ENCODE measurements at regions not wholly inside any gene's neighbourhood (a gene's known extent, or its start where the extent isn't known, plus 50 kb on each side); places are given as distances from the start of the nearest gene placed in this dataset.
"Not testable (repeated sequence)": the region's sequence is repeated elsewhere in the genome, so short reads cannot be mapped to it uniquely, and the experiment has no call there.

DNA sequence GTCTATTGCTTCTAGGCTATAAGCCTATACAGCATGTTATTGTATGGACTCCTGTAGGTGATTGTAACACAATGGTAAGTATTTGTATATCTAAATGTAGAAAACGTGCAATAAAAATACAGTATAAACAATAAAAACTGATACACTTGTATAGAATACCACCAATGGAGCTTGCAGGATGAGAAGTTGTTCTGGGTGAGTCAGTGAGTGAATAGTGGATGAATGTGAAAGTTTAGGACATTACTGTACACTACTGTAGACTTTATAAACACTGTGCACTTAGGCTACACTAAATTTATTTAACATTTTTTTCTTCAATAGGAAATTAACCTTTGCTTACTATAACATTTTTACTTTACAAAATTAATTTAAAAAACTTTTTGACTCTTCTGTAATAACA is 679.2 kb upstream of the ZNF804A start:
- DNase-seq (ENCODE audit: low read depth): no peak

DNA sequence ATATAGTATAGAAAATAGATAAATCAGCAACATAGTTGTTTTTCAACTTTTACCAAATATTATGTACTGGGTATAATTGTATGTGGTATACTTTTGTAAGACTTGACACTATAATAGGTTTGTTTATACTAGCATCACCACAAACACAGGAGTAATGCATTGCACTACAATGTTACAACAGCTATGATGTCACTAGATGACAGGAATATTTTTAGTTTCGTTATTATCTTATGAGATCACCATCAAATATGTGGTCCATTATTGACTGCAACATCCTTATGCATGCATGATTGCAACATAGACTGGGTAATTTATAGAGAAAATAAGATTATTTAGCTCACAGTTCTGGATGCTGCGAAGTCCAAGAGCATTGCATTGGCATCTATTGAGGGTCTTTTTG is 678.4 kb upstream of the ZNF804A start:
- no peak for DNase-seq (ENCODE audit: low read depth)

DNA sequence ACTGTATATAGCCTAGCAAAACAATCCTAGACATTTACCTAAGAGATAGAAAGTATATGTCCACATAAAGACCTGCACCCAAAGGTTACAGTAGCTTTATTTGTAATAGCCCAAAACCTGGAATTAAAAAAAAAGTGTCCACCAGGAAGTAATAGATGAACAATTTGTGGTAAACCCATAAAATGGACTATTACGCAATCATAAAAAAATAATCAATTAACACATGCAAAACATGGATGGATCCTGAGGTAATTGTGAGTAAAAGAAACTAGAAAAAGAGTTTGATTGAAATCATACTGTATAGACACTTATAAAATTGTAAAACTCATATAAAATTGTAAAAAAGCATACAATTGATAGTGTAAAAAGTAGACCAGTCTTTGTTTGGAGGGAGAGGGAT is 673.0 kb upstream of the ZNF804A start:
- DNase-seq (ENCODE audit: low read depth): no peak

DNA sequence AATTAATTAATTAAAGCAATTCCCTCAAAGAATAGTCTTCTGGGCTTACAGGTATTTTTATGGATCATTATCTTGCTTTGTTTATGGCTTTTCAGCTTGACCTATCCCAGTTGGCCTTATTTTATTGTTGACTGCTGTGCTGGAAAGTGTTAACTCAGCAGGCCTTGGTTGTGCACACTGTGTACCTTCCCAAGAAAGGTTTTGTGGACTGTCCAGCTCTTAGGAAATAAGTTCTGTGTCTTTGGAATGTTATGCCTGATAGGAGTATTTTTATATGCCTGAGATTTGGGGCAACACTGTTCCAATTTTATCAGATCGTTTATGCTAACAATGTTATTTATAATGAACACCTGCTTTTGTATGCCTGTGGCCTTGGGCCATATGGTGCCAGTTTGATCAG is 671.9 kb upstream of the ZNF804A start:
- DNase-seq (ENCODE audit: low read depth): no peak

DNA sequence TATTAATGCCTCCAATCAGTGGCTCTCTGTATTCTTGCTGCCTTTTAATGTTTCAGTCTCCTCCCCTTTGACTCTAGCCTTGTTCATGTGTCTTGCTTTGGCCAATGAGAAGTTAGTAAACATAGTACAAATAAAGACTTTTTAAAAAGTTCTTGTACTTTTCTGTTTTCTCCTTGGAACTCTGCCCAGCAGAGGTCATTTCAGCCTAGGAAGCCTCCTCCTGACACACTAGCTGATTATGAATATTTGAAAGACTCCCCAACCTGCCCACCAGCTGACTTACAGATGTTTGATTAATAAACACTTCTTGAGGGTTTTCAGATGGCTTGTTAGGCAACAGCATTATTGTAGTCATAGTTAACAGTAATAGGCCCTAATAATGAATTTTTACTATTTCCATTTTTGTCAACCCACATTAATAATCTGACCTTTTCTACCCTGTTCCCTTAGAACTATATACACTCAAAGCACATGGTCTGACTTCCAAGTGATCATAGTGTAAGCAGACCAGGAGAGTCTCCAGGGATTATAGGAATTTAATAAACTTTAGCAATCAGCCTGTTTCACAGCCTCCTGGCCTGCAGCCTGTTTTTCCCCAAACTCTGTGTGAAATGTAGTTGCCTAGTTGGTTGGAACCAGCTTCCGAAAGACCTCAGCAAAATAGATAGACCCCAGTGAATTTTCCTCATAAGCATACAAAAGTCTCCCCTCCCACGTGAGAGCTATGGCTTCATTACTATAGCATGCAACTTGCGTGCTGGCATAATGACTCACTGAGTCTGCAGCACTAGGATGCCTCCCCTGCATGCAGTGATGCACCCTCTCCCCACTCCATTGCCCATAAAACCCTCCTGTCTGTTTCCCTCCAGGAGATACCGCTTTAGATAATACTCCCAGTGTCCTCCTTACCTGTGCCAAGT is 670.7 kb upstream of the ZNF804A start:
- no peak for DNase-seq (ENCODE audit: low read depth)

DNA sequence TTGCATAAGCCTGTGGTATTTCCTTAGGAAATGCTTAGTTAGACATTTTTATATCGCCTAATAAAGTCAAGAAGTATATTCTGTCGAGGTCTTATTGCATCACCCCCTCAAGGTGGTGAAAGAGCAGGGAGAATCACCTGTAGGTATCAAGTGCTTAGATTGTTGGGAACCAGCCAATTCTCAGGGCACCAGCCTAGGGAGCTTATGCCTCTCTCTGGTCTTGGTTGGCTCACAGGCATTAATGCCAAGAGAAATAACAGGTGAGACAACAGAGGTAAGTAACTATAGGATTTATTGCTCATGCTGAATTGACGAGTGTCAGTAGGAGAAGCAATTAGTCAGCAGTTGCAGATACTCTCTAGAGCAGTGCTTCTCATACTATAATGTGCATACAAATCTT is 663.3 kb upstream of the ZNF804A start:
- no peak for DNase-seq (ENCODE audit: low read depth)

DNA sequence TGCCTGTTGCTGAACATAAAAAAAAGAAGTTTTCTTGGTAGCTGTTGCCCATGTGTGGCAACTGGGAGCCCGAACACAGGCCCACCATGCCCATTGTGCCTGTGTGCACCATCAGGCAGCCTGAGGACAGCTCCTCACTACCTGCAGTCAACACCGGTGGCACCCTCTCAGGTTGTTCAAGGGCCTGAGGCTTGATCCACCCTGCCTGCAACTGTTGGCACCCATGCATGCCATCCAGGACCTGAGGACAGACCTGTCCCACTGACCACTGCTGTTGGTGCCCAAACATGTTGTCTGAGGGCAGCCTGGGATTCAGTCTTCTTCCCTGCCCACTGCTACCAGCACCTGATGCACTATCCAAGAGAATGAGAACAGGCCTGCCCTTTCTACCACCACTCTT is 661.1 kb upstream of the ZNF804A start:
- no peak for DNase-seq (ENCODE audit: low read depth)

DNA sequence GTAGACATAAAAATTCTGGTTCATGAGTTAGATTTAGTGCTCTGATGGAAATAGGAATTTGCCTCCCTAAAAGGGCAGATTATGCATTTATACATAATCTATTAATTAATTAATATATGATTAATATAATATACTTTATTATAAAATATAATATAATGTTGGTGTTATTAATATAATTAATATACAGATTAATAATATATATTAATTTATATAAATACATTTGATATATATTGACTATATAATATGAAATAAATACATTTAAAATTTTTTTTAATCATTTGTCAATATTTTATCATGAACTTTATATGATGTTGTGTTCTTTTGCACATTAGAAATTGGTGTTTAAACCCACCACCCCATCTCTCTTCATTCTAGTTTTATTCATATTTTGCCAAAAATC is 652.1 kb upstream of the ZNF804A start:
- DNase-seq (ENCODE audit: low read depth): no peak

DNA sequence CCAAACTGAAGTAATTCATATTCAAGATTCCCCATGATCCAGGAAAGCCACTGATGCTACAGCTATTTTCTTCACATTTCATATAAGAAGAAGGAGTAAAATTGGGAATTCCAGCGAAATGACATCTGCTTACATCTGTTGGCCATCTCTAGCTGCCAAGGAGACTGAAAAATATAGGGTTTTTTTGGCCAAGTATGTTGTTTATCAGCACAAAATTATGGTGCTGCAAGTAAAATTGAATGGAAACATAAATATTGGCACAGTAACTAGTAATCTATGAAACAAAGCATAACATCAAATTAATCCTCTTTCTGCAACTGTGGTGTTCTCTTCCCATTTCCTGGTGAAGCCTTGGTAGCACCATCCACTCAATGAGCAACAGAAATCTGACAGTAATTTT is 649.5 kb upstream of the ZNF804A start:
- DNase-seq (ENCODE audit: low read depth): no peak

DNA sequence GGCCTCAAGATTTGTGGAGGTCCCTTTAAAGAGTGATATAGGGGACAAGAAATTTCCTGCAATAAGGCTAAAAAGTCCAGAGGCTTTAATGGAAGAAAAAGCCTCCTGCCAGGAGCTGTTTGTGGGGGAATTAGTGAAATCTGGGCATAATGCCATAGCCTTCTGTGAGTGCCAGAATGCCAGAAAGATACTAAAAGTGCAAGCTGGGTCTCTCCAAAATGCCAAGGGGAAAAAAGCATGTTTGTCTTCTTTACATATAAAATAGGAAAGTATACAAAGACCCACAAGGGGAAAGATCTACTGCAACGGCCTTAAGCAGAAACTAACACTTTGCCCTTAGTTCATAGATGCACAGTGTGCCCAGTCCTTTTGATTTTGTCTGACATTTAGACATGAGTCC is 647.7 kb upstream of the ZNF804A start:
- DNase-seq (ENCODE audit: low read depth): no peak

DNA sequence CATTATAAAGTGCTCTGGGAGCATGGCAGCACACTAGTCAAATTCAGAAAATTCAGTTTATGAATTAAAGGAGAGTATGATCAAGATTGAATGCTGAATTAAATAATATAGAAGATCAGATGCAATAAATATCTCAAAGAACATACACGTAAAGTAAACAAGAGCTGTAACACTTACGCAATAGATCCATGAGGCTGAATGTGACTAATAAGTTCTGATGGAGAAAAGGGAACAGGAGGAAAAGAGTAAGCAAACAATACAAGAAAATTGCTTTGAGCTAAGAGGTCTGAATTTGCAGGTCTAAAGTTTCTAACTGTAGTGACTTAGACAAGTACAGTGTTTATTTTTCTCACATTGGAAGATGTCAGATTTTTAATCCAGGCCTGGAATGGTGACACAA is 646.7 kb upstream of the ZNF804A start:
- DNase-seq (ENCODE audit: low read depth): no peak

DNA sequence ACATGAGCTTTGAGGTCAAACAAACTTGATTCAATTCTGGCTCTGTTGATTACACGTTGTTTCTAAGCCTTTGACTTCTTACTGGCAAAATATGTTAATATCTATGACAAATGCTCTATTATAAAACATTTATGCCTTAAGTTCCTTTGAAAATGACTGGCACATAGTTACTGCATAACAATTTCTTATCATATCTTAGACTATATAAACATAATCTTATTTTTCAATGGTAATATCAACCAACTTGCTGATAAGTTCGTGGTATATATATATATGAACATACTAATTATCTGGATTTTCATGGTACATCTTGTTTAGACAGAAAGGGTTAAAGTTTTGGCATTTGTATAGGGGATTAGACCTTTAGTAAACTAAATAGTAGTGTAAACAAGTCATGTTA is 645.6 kb upstream of the ZNF804A start:
- DNase-seq (ENCODE audit: low read depth): no peak

DNA sequence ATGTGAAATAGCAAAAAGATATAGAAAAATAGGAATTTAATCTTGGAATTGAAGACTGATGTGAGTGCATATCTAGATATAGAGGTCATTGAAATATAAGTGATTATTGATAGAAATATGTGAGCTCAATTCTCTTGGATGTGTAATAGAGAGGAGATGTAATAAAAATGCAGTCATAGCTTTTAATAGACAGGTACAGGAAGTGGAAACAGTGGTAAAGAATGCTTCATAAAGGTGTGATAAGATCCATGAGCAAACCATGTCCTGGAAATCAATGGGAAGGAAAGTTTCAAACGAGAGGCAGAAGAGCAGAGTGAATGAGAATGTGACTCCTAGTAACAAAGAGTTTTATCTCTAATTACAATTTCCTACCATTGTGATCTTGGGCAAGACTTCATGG is 634.7 kb upstream of the ZNF804A start:
- no peak for DNase-seq (ENCODE audit: low read depth)

DNA sequence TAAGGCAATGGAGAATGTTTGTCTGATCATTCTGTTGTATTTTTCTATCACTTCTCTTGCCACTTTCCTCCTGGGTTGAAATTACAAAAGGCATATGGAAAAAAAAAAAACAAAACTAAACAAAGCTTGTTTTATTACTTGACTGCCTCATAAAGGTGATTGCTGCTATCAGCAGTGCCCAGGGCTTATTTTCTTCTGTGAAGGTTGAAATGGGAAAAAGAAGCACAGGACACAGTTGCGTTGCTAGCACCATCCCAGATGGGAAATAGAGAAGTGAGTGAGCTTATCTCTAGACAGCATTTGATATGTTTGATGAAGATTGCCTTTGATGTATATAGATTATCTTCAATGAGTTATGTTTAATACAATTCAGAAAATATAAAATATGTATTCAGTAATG is 633.8 kb upstream of the ZNF804A start:
- no peak for DNase-seq (ENCODE audit: low read depth)

DNA sequence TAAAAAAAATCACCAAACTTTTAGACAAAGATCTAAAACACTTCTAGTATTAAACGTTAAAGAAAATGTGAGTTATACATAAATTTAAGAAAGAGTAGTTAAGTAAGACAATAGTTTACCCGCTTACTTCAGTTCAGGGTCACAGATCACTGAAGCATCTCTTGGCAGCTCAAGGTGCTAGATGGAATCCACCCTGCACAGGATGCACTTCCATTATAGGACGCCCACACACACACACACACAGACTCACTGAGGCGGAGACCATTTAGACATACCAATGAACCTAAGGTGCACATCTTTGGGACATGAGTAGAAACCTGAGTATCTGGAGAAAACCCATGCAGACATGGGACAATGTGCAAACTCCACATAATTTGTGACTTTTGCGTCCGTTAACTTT is 630.6 kb upstream of the ZNF804A start:
- DNase-seq (ENCODE audit: low read depth): no peak

DNA sequence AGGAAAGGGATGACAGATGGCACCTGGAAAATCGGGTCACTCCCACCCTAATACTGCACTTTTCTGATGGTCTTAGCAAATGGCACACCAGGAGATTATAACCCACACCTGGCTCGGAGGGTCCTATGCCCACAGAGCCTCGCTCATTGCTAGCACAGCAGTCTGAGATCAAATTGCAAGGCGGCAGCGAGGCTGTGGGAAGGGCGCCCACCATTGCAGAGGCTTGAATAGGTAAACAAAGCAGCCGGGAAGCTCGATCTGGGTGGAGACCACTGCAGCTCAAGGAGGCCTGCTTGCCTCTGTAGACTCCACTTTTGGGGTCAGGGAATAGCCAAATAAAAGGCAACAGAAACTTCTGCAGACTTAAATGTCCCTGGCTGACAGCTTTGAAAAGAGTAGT is 622.7 kb upstream of the ZNF804A start:
- not testable (repeated sequence) for DNase-seq (ENCODE audit: low read depth)

DNA sequence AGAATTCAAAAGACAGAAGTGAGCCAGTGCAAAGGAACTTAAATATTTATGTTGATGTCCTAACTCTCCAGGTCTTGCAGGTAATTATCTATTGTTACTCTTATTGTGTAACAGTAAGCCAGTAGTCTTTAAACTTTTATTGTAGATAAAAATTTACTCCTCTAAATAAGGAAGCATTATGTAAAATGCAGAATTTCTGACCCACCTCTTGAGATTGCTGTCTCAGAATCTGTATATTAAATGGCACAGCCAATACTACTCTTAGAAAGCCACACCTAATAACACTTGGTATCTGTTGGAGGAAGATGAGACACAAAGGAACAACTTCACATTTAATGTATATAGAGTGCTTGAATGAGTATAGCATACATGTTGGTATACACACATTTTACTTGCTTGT is 613.5 kb upstream of the ZNF804A start:
- DNase-seq (ENCODE audit: low read depth): no peak

DNA sequence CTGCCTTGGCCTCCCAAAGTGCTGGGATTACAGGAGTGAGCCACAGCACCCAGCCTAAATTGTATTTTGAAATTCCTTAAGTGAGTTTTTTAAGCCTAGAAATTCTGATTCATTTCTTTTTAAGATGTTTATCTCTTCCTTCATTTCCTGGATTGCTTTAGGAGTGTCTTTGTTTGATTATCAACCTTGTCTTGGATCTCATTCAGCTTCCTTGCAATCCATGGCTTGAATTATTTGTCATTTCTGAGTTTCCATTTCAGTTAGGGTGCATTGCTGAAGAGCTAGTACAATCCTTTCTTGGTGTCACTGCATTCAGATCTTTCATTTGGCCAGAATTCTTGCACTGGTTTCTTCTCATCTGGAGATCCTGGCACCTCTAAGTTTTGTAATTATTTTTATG is 606.4 kb upstream of the ZNF804A start:
- no peak for DNase-seq (ENCODE audit: low read depth)

DNA sequence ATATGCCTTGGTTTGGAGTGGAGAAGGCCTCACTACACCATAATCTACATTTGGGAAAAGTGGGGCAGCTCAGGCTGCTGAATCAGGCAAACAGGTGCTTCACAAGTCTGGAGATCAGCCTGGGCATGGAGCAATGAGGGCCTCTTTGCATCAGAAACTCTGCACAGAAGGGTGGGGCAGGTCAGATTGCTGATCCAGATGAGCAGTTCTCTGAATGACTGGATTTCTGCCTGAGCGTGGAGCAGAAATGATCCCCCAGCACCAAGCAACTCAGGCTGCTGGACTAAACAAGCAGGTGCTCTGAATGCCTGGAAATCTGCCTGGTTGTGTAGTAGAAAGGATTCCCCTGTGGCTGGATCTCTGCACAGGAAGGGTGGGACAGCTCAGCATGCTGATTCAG is 605.3 kb upstream of the ZNF804A start:
- no peak for DNase-seq (ENCODE audit: low read depth)

DNA sequence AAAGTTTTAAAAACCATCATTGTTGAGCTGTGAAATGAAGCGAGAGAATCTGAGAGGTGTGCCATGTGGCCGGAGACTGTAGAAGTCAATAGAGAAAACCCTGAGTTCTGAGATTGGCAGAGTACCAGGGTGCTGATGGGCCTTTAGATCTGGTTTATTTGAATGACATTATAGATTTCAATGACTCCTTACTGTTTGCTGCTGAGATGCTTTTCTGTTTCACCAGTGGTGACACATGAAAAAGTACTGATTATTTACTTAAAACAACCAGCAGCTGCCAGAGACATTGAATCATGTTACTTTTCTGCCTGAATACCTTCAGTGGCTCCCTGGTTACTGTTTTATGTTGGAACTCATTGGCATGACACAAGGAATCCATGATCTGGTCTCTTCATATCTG is 602.7 kb upstream of the ZNF804A start:
- no peak for DNase-seq (ENCODE audit: low read depth)

DNA sequence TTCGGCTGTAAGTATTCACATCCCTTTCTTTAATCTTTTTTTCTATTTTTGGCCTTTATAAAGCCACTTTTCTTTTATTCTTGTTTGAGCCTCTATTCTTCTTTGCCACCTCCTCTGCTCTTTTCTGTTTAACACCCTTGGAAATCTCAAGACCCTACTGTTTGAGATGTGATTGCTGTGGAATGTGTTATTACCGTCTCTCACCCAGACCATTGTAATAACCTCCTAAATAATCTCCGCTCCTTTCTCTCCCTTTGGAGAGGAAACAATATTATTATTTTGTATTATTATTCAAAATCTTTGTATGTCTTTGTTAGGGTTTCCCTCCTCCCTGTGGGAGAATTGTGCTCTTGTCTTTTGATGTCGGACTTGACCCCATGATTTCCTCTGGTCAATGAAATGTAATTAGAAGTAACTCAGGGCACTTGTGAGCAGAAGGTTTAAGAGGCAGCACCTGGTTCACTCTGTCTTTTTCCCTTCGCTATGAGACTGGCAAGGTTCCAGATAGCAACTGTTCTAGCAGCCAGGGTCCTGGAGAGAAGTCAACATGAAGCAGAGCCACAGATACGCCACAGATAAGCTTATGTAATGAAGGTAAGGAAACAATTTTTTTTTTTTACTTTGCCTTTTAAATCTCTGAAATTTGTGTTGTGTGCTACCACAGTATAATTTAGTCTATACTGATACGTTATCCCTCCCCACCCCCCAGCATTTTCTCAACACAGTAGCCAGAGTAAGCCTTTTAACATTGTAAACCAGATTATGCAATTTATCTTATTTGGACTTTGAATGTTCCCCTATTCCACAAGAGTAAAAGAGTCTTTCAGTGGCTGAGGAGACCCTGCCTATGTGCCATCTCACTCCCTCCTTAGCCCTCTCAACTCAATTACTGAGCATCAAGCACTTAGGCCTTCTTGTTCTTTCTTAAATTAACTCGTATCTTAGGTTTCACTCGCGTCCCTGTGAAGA is 601.2 kb upstream of the ZNF804A start:
- no peak for DNase-seq (ENCODE audit: low read depth)

DNA sequence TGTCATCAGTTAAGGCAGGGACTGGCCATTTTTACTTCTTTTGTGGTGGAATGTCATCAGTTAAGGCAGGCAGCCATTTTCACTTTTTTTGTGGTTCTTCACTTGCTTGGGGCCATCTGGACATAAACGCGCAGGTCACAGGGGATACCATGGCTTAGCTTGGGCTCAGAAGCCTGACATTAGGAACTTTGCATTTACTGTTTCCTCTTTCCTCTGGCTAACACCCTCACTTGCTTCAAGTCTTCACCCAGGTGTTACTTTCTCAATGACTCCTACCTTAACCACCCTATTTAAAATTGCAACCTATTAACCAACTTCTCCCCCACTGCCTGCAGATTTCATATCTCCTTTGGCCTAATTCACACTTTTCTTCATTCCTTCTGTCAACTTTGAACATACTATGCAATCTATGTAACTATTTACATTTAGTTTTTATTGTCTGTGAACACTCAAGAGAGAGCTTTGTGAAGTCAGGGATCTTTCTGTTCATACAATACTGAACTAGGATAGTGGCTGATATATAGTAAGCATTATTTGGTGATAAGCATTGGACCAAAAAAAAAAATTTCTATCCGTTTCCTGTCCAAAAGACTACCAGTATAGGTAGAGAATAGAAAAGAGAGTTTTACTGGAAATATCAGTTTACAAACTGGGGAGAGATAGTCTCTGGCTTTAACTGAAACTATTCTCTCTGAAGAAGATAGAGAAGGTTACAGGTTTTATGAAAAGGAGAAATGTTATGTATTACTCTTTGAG is 600.1 kb upstream of the ZNF804A start:
- no peak for DNase-seq (ENCODE audit: low read depth)
